Upper lobe of right lung (tissue), 1 donor: ENCODE measurements at regions not wholly inside any gene's neighbourhood (a gene's known extent, or its start where the extent isn't known, plus 50 kb on each side); places are given as distances from the start of the nearest gene placed in this dataset.
"Not testable (repeated sequence)": the region's sequence is repeated elsewhere in the genome, so short reads cannot be mapped to it uniquely, and the experiment has no call there.

Experiments
- ATAC-seq: fragments of 200-7000 bp; cut with Tn5 transposase; one replicate; pipeline ENCODE4 v1.9.1; 2020; ENCODE audit warnings: mild to moderate bottlenecking, moderate library complexity
- DNase-seq: peaks from one replicate; pipeline ENCODE4 v3.0.0-alpha.2; 2020
- H3K27ac ChIP-seq: fragments of 200-600 bp; one replicate; pipeline ENCODE4 v1.8.0; 2022
- H3K27me3 ChIP-seq: fragments of 200-600 bp; one replicate; pipeline ENCODE4 v1.8.0; 2022; ENCODE audit warnings: mild to moderate bottlenecking
- H3K36me3 ChIP-seq: fragments of 200-600 bp; one replicate; pipeline ENCODE4 v1.8.0; 2022
- H3K4me1 ChIP-seq: fragments of 200-600 bp; one replicate; pipeline ENCODE4 v1.8.0; 2022
- H3K4me3 ChIP-seq: fragments of 200-600 bp; one replicate; pipeline ENCODE4 v1.8.0; 2022; ENCODE audit warnings: mild to moderate bottlenecking
- H3K9me3 ChIP-seq: fragments of 200-600 bp; one replicate; pipeline ENCODE4 v1.8.0; 2022
- intact Hi-C: fragments of 100-400 bp; cut with DNase I; formaldehyde crosslinking; loops from one replicate; pipeline ENCODE4 v1.11.0; 2022
- TF ChIP-seq, protein P1 (sequence below): fragments of 200-600 bp; IDR thresholded peaks from one replicate; pipeline ENCODE4 v1.8.0; 2022; ENCODE audit warnings: antibody characterized with exemption
- donor health status: DM: no; HTN: yes; CAD: no; lungs with severe emphysema.

DNA sequence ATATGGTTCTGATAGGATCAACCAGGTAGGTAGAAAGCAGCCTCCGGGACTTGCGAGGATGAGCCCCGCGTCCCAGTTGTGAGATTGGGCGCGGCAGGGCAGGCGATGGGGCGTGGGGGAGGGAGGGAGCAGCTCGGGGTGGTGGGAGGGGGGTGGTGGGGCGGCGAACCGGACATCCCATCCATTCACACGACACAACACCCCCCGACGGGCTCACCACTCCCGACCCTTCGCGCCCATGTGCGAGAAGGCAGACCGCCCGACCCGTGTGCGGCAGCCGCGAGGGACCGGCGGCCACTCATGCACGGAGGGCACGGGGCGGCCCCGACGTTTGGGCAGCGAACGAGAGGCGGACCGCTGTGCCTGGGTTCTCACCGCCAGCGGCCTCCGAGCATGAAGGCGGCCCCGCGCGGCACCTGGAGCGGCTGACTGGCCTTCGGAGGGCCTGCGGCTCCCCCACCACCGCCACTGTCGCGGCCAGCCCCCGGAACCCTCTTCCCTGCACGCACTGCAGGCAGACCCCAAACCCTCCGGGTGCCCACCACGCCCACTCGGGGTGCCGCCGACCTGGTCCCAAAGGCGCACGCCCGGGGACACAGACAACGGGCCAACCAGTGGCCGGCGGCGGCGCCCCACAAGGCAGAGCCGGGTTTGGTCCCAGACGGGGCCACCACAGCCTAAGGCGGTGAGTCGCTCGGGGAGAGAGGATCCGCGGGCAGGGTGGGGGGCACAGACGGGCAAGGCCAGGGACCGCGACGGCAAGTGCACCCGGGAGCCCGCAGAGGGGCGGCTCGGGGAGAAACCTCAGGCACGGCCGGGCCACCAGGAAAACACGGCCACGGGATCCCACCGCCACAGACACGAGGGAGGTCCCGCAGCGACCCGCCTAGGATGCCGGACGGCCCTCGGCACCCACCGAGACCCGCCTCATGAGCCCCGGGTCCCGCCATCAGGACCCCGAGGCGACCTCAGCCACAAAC lies 769.2 kb upstream of the DEFB115 start:
- intact Hi-C loops, result no loop called here
- no peaks in the 10 kb centered on the region for H3K4me1 ChIP-seq
- no peak overlapping the region for H3K27ac ChIP-seq
- H3K36me3 ChIP-seq, result no peaks in the 10 kb centered on the region
- no peak overlapping the region for H3K4me3 ChIP-seq
- ATAC-seq, result no peak
- TF ChIP-seq, protein P1, sequence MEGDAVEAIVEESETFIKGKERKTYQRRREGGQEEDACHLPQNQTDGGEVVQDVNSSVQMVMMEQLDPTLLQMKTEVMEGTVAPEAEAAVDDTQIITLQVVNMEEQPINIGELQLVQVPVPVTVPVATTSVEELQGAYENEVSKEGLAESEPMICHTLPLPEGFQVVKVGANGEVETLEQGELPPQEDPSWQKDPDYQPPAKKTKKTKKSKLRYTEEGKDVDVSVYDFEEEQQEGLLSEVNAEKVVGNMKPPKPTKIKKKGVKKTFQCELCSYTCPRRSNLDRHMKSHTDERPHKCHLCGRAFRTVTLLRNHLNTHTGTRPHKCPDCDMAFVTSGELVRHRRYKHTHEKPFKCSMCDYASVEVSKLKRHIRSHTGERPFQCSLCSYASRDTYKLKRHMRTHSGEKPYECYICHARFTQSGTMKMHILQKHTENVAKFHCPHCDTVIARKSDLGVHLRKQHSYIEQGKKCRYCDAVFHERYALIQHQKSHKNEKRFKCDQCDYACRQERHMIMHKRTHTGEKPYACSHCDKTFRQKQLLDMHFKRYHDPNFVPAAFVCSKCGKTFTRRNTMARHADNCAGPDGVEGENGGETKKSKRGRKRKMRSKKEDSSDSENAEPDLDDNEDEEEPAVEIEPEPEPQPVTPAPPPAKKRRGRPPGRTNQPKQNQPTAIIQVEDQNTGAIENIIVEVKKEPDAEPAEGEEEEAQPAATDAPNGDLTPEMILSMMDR, result no peak
- no peaks in the 10 kb centered on the region for H3K9me3 ChIP-seq
- H3K27me3 ChIP-seq, result peaks cover 9% of the 10 kb centered on the region
- no peak for DNase-seq

- no peak overlapping the region for H3K27ac ChIP-seq
- no peak overlapping the region for H3K4me3 ChIP-seq
- no peaks in the 10 kb centered on the region for H3K36me3 ChIP-seq
- no peaks in the 10 kb centered on the region for H3K4me1 ChIP-seq
- peaks cover 9% of the 10 kb centered on the region for H3K27me3 ChIP-seq
- DNase-seq (no peak), ATAC-seq (no peak)
- intact Hi-C loops, result no loop called here
- TF ChIP-seq, protein P1, result no peak
- H3K9me3 ChIP-seq, result no peaks in the 10 kb centered on the region
Observed at GRCh38 chr20:30488941-30489613, 768.4 kb upstream of the DEFB115 start.

DNA sequence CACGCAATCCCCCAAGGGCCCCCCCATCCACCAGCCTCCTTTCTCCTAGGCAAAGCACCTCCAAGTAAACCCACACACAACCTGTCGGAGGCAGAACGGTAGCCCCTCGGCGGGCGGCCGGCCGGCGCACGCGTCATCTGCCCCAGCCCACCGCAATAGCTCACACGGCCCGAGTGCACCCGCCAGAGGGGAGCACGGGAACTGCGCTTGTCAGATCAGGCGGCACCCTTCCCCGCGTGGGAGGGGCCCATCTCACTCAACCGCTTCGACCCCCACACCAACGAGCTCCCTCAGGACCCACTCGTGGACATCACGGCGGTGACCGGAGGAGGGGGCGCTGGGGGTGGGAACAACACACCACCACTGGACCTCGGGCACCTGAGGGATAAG lies 767.9 kb upstream of the DEFB115 start:
- Histone ChIP-seq H3K4me3 (no peak overlapping the region), H3K27ac (no peak overlapping the region), H3K36me3 (no peaks in the 10 kb centered on the region), H3K9me3 (no peaks in the 10 kb centered on the region), H3K27me3 (peaks cover 9% of the 10 kb centered on the region), H3K4me1 (no peaks in the 10 kb centered on the region)
- intact Hi-C loops, result no loop called here
- TF ChIP-seq, protein P1, result no peak
- ATAC-seq, result no peak
- no peak for DNase-seq

GRCh38 chr20:30491016-30491415 lies 766.4 kb upstream of the DEFB115 start:
- Histone ChIP-seq H3K27me3 (peaks cover 9% of the 10 kb centered on the region), H3K9me3 (no peaks in the 10 kb centered on the region), H3K4me3 (no peak overlapping the region), H3K27ac (no peak overlapping the region), H3K36me3 (no peaks in the 10 kb centered on the region), H3K4me1 (no peaks in the 10 kb centered on the region)
- DNase-seq (peak; percentile 50), ATAC-seq (no peak)
- intact Hi-C loops, result no loop called here
- TF ChIP-seq, protein P1, result no peak

GRCh38 chr20:30496656-30497055 lies 760.8 kb upstream of the DEFB115 start:
- not testable (repeated sequence) for ATAC-seq, H3K4me3 ChIP-seq

GRCh38 chr20:30497191-30497590 lies 760.3 kb upstream of the DEFB115 start:
- intact Hi-C loops, H3K36me3 ChIP-seq, H3K4me1 ChIP-seq, H3K9me3 ChIP-seq, ATAC-seq, H3K4me3 ChIP-seq, H3K27ac ChIP-seq, H3K27me3 ChIP-seq: not testable (repeated sequence)
- DNase-seq, result peak; percentile 30

More at GRCh38 chr20:30496656-30497055, 760.8 kb upstream of the DEFB115 start:
- H3K4me1 ChIP-seq, H3K27me3 ChIP-seq, intact Hi-C loops, H3K9me3 ChIP-seq, H3K27ac ChIP-seq, H3K36me3 ChIP-seq: not testable (repeated sequence)
- peak; percentile 29 for DNase-seq
